ENCODE measurements at regions not wholly inside any gene's neighbourhood (a gene's known extent, or its start where the extent isn't known, plus 50 kb on each side); places are given as distances from the start of the nearest gene placed in this dataset.
"Not testable (repeated sequence)": the region's sequence is repeated elsewhere in the genome, so short reads cannot be mapped to it uniquely, and the experiment has no call there.

DNA sequence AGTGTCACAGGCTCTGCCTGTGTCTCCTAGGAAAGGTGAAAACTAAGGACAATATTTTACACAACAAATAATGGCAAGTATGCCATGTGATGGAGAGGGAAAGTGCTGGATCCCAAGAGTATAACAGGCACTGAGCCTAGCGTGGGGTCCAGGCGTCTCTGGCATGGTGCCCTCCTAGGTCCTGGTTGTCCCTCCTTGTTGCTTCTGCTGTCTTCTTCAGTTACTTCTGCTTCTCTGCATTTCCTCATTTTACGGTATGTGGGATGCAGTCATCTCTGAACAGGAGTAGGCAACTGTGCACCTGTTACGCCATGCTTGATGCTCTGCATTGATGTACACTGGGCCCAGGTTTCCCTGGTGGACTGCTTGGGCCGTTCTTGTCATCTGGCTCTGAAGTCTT, 1480.8 kb downstream of the FOXD4L5 start:
- DNase-seq = not testable (repeated sequence)

DNA sequence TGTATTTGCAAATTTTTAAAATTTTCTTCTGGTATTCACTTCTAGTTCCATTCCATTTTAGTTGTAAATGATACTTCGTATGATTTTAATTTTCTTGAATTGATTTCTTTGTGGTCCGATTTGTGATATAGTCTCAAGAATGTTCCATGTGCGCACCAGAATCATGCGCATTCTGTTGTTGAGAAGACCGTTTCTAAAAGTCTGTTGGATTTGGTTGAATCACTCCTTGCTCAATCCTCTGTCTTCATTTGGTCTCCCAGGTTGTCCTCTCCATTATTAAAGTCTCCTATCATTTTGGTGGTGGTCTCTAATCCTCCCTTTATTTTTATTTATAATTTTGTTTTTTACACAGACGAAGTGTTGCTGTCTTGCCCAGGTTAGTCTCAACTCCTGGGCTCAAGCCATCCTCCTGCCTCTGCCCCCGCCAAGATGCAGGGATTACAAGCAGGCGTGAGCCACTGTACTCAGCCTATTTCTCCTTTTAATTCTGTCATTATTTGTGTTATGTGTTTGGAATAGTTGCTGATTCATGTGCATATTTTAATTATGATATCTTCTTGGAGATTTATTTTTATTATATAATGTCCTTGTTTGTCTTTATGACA, 1490.8 kb downstream of the FOXD4L5 start:
- not testable (repeated sequence) for DNase-seq

DNA sequence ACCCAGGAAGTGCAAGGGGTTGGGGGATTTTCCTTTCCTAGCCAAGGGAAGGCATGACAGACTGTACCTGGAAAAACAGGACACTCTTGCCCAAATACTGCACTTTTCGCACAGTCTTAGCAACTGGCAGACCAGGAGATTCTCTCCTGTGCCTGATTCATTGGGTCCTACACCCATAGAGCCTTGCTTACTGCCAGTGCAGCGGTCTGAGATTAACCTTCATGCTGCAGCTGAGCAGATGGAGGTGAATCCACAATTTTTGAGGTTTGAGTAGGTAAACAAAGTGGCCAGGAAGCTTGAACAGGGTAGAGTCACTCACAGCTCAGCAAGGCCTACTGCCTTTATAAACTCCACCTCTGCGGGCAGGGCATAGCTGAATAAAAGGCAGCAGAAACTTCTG, 1497.6 kb downstream of the FOXD4L5 start:
- not testable (repeated sequence) for DNase-seq

- DNase-seq = not testable (repeated sequence)
These were observed 1500.0 kb downstream of the FOXD4L5 start for GRCh38 chr9:63785059-63785458.

DNA sequence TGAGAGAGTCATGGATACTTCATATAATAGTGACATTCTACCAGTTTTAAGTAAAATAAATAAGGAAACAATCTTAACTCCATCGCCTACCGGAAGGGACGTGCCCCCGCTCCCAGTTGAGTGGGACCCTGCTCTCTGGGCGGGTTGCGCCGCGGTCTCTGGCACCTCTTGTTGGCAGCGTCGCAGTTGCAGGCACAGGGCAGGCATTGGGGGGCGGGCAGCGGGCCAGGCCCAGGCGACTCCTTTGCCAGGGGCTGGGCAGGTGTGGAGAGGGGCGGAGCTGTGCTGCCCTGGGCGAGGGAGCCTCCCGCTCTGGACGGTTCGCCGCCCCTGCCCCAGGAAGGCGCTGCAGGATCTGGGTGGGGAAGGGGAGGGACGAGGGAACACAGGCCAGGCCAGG, 1500.6 kb downstream of the FOXD4L5 start:
- DNase-seq = not testable (repeated sequence)

DNA sequence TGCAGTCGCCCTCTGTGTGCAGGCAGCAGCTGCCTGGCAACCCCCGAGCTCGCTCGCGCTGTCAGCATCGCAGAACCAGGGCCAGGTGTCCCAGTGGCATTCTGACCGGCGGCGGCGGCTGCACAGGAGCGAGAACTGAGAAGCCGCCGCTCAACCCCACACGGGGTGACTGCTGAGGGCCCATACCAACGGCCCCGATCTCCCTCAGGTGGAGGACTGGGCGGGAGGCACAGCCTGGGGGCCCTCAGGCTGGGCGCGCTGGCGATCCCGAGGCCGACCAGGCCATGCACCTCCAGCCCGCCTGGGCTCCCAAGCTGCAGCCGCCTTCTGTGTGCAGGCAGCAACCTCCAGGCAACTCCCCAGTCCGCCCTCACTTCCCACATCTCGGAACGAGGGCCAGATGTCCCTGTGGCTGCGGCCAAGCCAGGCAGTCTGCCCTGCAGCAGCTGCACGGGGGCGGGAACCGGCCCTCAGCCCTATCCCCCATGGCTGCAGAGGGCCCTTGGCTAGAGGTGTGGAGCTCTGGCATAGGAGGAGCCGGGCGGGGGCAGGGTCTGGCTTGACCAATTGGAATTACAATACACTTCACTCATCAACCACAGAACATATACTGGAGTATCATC, 1503.1 kb downstream of the FOXD4L5 start:
- DNase-seq = not testable (repeated sequence)

DNA sequence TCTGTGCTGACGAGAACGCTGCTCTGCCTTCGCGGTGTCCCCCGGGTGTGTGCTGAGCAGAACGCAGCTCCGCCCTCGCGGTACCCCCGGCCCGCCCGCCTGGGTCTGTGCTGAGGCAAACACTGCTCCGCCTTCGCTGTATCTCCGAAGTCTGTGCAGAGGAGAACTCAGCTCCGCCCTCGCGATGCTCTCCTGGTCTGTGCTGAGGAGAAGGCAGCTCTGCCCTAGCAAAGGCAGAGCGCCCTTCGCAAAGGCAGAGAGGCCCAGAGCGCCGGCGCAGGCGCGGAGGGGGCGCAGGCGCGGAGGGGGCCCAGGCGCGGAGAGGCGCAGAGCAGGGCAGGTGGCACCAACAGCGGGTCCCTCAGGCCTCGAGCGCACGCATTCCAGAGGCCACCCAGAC, 1503.6 kb downstream of the FOXD4L5 start:
- not testable (repeated sequence) for DNase-seq

GRCh38 chr9:63776220-63776619, 1508.8 kb downstream of the FOXD4L5 start:
- not testable (repeated sequence) for DNase-seq

DNA sequence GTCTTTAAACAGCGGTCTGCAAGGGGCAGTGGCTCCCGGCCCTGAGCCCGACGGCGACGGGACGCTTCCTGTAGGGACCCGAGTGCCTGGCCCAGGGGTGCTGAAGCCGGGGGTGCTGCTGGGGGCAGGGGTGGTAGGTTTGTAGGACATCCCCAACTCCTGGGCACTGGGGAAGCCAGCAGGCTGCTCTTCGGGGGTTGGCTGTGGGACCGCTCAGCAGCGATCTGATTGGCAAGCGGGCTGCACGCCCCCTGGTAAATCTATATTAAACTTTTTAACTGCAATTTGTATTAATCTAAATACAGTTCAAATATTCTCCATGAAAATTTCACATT, 1510.0 kb downstream of the FOXD4L5 start:
- not testable (repeated sequence) for DNase-seq

DNA sequence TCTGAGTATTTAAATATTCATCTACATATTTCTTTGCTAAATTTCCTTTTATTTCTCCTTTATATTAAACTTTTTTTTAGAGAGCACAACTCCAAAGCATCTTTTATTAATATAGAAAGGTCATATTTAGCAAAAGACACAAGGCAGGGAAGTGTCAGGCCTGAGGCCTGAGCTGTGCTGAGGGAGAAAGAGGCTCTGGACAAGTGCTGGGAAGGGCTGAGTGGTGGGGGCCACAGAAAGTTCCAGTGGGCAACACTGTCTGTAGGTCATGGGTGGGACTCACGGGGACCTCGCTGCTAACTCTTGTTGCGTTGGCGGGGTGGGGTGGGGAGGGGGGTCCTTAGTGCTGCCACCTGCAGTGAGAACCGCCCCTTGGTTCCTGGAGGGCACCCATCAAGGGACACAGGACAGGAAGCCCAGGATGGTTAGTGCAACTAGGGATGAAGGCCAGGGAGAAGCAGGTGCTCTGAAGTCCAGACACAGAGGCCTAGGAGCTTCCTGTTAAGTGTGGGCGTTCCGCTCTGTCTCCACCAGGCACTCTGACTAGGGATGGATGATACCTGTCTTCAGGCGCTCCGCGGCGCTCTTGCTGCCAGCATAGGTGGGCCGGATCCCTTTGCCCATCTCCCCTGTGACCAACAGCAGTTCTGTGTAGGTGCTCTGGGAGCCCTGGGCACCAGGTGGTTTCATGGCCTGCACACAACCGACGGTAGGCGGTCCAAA, 1510.5 kb downstream of the FOXD4L5 start:
- DNase-seq = not testable (repeated sequence)

DNA sequence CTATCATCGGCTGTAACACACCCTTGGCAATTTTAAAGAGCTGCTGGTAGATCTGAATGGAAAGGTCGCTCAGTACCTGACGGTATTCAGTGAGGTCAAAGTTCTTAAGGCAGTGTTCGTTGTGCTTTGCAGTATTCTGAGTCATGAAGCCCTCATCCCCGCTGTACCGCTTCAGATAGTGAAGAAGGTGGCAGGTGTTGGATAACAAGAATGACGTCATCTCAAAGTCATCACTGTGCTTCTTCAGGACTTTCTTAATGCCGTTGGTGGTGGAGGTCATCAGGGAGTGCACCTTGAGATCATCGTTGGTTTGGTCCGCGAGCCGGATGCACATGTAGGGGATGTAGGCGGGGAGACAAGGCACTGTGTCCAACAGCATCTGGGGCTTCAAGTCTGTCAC, 1522.8 kb downstream of the FOXD4L5 start:
- not testable (repeated sequence) for DNase-seq

- DNase-seq = not testable (repeated sequence)
These were observed 1556.0 kb downstream of the FOXD4L5 start for GRCh38 chr9:63729021-63729420.

DNA sequence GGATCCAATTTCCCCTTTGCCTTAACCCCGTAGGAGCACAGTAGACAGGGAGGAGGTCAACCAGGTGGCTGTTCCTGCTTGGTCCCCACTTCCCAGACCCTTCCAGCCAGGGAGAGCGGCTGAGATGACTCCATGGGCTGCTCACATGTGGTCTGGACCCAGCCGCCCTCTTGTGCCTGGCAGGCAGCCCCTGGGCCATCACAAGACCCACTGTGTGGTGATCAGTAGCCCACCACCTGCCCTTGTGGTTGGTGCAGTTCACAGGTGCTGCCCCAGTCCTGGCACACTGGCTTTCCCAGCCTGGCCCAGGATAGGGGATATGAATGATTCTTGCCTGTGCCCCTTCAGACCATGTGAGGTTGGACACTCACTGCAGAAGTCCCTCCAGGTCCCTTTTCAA, 1556.7 kb downstream of the FOXD4L5 start:
- no peak for DNase-seq

DNA sequence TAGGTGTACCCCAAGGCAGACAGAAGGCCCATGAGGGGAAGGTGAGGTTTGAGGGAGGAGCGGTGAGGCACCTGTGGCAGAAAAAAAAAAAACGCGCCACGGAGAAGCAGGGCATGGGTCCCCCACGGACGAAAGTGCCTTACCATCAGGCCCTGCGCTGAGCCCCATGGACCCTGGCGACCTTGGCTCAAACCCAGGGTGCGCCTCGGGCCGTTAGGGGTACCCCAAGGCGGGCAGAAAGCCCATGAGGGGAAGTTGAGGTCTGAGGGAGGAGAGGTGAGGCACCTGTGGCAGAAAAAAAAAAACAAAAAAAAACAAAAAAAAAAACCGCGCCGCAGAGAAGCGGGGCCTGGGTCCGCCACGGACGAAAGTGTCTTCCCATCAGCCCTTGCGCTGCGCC, 1576.7 kb downstream of the FOXD4L5 start:
- DNase-seq = not testable (repeated sequence)

GRCh38 chr9:63704456-63704855, 1580.6 kb downstream of the FOXD4L5 start:
- DNase-seq = not testable (repeated sequence)

DNA sequence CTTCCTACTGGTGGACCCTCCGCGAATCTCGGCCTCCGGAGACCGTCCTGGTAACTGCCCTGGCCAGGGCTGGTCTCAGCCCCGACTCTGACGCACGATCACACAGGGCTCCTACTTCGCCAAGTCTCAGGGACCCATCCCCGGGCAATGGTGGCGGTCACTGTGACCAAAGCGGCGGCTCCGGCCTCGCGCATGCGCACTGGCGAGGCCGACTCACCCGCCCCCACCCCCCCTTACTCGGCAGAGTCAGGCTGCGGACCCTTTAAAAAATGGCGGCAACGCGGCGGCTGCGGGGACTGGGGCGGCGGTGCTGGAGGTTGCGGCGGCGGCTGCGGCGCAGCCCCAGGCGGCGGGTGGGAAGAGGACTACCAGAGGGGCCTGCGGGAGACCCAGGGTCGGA, 1581.3 kb downstream of the FOXD4L5 start:
- not testable (repeated sequence) for DNase-seq

DNA sequence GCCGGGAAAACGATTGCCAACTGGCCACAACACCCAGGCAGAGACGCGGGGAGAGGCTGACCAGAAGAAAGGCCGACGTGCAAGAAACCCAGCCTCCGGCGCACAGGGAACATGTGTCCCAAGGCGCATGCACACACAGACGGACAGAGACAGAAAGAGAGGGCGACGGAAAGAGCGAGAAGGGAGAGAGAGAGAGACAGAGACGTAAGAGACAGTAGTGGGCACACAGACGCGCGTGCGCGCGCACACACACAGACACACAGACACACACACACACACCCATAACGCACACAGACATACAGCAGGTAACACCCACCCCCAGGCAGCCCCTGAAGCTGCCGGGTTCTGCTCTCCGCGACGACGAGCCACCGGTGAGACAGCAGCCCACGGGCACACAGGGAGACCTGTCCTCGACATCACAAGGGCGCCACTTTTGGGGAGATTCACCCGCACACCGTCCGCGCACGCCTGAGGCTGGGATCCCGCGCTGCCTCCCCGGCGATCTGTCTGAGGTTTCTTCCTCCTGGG, 1581.8 kb downstream of the FOXD4L5 start:
- DNase-seq = not testable (repeated sequence)

Measured in right hindlimb (tissue), 1 donor.